Chondrocyte (in vitro differentiated cells): ENCODE measurements at regions not wholly inside any gene's neighbourhood (a gene's known extent, or its start where the extent isn't known, plus 50 kb on each side); places are given as distances from the start of the nearest gene placed in this dataset.
"Not testable (repeated sequence)": the region's sequence is repeated elsewhere in the genome, so short reads cannot be mapped to it uniquely, and the experiment has no call there.

Source experiments
- DNase-seq: peaks from one replicate; pipeline ENCODE4 v3.0.0; 2021; ENCODE audit warnings: mixed read lengths, low spot score
- H3K27ac Mint-ChIP-seq: one replicate; pipeline ENCODE4 v1.8.0; 2021; ENCODE audit warnings: mild to moderate bottlenecking, moderate library complexity, mixed read lengths; ENCODE audit not compliant: unreplicated experiment
- H3K27me3 Mint-ChIP-seq: 2 replicates; pipeline ENCODE4 v1.8.0; 2021; ENCODE audit warnings: low read depth, mixed read lengths
- H3K36me3 Mint-ChIP-seq: 2 replicates; pipeline ENCODE4 v1.8.0; 2021; ENCODE audit warnings: low read depth, mixed read lengths
- H3K4me1 Mint-ChIP-seq: 2 replicates; pipeline ENCODE4 v1.8.0; 2021; ENCODE audit warnings: low read depth, mild to moderate bottlenecking, mixed read lengths
- H3K4me3 Mint-ChIP-seq: one replicate; pipeline ENCODE4 v1.8.0; 2021; ENCODE audit warnings: mild to moderate bottlenecking, moderate library complexity, mixed read lengths; ENCODE audit not compliant: unreplicated experiment
- H3K9me3 Mint-ChIP-seq: 2 replicates; pipeline ENCODE4 v1.8.0; 2021; ENCODE audit warnings: low read depth, mixed read lengths
- TF ChIP-seq, protein P1 (sequence below): fragments of 200-600 bp; sonication (generic); IDR thresholded peaks from 2 replicates; pipeline ENCODE4 v1.5.0; 2021; ENCODE audit warnings: antibody characterized with exemption, mild to moderate bottlenecking, moderate library complexity

DNA sequence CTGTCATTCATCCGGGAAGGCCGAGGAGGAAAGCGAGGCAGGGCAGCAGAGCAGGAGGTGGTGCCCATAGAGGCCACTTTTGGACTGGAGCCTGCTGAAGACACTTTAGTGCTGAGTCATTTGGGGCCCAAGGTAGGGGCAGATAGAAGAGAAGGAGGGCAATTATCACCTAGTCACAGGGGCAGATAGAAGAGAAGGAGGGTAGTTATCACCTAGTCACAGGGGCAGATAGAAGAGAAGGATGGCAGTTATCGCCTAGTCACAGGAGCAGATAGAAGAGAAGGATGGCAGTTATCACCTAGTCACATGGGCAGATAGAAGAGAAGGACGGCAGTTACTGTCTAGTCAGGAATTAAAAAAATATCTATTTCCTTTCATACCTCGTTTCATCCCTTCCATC, 1372.6 kb downstream of the FOXD4L5 start:
- not testable (repeated sequence) for H3K4me1 Mint-ChIP-seq, DNase-seq, H3K36me3 Mint-ChIP-seq, H3K27me3 Mint-ChIP-seq, H3K4me3 Mint-ChIP-seq, H3K27ac Mint-ChIP-seq
- H3K9me3 Mint-ChIP-seq: peaks cover 54% of the 10 kb centered on the region

DNA sequence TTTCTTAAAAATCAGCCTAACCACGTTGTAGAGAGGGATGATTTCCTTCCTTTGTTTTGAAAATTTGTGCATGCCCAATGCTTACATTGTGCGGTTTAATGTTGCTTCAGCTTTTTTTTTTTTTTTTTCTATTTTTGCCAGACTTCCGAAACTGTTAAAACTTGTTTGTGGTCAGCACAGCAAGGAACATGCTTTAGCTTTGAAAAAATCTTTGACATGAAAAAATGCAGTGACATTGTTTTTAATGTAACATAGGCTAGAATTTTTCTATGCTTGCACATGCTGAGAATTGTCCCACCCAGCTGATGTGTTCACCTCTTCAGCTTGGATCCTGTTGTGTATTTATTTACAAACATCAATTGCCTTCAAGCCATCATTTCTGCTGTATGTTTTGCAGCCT, 1375.9 kb downstream of the FOXD4L5 start:
- H3K36me3 Mint-ChIP-seq, DNase-seq, H3K27me3 Mint-ChIP-seq, H3K4me3 Mint-ChIP-seq, H3K4me1 Mint-ChIP-seq, H3K27ac Mint-ChIP-seq: not testable (repeated sequence)
- peaks cover 52% of the 10 kb centered on the region for H3K9me3 Mint-ChIP-seq

DNA sequence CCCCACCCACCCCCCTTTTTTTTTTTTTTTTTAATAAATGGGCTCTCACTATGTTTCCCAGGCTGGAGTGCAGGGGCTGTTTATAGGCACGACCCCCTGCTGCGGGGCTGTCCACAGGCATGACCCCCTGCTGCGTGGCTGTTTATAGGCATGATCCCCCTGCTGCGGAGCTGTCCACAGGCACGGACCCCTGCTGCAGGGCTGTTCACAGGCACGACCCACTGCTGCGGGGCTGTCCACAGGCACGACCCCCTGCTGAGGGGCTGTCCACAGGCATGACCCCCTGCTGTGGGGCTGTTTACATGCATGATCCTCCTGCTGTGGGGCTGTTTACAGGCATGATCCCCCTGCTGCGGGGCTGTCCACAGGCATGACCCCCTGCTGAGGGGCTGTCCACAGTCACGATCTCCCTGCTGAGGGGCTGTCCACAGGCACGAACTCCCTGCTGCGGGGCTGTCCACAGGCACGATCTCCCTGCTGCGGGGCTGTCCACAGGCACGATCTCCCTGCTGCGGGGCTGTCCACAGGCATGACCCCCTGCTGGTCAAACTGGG, 1385.3 kb downstream of the FOXD4L5 start:
- not testable (repeated sequence) for H3K27me3 Mint-ChIP-seq, H3K4me1 Mint-ChIP-seq, H3K4me3 Mint-ChIP-seq, H3K36me3 Mint-ChIP-seq, H3K27ac Mint-ChIP-seq
- peaks cover 44% of the 10 kb centered on the region for H3K9me3 Mint-ChIP-seq
- peak; percentile 81 for DNase-seq

DNA sequence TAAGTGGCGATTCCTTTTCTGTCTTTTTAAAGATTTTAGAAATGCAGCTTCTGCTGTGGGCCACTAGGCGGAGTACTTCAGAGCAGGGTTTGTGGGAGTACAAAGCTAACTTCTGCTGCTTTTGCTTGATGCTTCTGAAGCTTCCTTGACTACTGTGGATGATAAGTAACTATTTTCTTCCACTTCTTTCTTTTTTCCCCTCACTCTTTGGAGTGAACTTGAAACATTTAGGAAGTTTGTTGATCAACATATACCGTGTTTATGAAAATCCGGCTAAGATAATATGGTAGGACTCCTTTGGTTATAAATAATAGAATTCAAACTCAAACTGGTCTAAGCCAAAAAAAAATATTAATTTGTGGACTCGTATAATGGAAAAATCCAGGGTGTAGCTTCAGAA, 1403.6 kb downstream of the FOXD4L5 start:
- not testable (repeated sequence) for H3K4me1 Mint-ChIP-seq, H3K27me3 Mint-ChIP-seq, DNase-seq, H3K4me3 Mint-ChIP-seq, H3K27ac Mint-ChIP-seq, H3K36me3 Mint-ChIP-seq
- H3K9me3 Mint-ChIP-seq: peaks cover 19% of the 10 kb centered on the region

DNA sequence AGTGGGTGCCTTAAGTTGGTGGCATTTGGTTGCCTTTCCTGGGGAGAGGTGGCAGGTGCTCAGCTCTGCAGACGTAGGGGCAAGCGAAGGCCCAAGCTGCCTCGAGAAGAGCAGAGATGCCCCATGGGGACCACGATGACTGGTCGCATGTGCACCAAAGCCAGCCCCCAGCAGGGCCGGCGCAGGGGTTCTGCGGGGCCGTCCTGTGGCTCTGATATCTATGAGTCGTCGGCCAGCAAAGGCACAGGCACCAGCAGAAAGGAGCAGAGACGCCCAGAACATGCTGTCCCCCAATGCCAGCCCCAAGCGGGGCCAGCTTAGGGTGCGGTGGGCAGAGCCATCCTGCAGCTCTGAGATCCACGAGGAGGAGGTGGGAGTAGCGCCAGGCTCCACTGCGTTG, 1408.6 kb downstream of the FOXD4L5 start:
- H3K36me3 Mint-ChIP-seq, H3K4me1 Mint-ChIP-seq, H3K27me3 Mint-ChIP-seq, H3K27ac Mint-ChIP-seq, H3K4me3 Mint-ChIP-seq, DNase-seq: not testable (repeated sequence)
- H3K9me3 Mint-ChIP-seq: peaks cover 11% of the 10 kb centered on the region

DNA sequence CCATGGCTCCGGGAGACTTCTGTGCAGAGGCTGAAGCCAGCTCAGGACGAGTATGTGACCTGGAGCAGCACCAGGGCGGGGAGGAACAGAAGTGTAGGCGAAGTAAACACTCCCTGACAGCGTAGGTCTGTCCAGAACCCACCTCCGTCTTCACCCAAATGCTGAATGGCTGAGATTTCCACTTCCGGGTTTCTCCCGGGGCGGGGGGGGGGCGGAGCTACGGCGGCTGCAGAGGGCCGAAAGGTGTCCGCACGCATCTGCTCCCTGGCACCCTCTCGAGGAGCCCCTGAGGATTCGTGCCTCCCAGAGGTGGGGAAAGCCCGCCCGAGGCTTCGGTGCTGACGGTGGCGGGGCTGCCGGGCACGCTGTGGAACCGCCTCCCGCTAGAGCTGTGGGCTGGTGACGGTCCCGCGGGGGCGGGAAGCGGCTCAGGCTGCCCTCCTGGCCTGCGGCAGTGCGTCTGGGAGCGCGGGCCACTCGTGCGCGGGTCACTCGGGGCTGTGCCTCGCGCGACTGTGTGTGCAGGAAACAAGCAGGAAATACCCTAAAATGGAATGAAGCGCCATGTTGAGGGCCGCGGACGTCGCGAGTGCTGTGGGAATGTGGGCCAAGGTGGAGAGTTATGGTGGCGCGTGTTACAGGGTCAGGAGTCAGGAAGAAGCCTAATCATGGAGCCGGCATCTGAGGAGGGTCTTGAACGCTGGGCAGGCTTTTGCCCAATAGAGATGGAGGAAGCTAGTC, 1425.4 kb downstream of the FOXD4L5 start:
- Mint-ChIP-seq H3K4me3 (no peak overlapping the region), H3K27ac (no peak overlapping the region), H3K36me3 (no peaks in the 10 kb centered on the region), H3K4me1 (no peaks in the 10 kb centered on the region), H3K9me3 (peaks cover 26% of the 10 kb centered on the region), H3K27me3 (no peaks in the 10 kb centered on the region)
- peak; percentile 73 for DNase-seq
- TF ChIP-seq, protein P1, sequence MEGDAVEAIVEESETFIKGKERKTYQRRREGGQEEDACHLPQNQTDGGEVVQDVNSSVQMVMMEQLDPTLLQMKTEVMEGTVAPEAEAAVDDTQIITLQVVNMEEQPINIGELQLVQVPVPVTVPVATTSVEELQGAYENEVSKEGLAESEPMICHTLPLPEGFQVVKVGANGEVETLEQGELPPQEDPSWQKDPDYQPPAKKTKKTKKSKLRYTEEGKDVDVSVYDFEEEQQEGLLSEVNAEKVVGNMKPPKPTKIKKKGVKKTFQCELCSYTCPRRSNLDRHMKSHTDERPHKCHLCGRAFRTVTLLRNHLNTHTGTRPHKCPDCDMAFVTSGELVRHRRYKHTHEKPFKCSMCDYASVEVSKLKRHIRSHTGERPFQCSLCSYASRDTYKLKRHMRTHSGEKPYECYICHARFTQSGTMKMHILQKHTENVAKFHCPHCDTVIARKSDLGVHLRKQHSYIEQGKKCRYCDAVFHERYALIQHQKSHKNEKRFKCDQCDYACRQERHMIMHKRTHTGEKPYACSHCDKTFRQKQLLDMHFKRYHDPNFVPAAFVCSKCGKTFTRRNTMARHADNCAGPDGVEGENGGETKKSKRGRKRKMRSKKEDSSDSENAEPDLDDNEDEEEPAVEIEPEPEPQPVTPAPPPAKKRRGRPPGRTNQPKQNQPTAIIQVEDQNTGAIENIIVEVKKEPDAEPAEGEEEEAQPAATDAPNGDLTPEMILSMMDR: no peak

DNA sequence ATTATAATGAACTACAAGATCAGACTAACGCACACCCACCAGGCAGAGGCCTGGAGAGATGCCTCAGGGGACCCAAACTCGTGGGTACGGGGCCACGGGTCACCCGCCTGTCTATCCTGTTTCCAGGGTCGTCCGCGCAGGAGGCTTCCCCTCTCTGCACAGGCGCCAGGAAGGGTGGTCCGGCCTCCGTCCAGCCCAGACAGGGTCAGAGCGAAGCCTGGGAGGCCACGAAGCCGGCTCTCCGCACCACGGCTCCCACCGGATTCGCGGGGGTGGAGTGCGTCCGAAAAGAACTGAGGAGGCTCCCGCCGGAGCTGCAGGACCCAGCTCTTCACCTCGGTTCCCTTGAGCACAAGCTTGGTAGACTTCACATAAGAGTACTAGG, 1425.9 kb downstream of the FOXD4L5 start:
- not testable (repeated sequence) for H3K4me1 Mint-ChIP-seq, H3K4me3 Mint-ChIP-seq, H3K27me3 Mint-ChIP-seq, H3K27ac Mint-ChIP-seq, H3K36me3 Mint-ChIP-seq
- H3K9me3 Mint-ChIP-seq: peaks cover 32% of the 10 kb centered on the region
- peak; percentile 69 for DNase-seq

DNA sequence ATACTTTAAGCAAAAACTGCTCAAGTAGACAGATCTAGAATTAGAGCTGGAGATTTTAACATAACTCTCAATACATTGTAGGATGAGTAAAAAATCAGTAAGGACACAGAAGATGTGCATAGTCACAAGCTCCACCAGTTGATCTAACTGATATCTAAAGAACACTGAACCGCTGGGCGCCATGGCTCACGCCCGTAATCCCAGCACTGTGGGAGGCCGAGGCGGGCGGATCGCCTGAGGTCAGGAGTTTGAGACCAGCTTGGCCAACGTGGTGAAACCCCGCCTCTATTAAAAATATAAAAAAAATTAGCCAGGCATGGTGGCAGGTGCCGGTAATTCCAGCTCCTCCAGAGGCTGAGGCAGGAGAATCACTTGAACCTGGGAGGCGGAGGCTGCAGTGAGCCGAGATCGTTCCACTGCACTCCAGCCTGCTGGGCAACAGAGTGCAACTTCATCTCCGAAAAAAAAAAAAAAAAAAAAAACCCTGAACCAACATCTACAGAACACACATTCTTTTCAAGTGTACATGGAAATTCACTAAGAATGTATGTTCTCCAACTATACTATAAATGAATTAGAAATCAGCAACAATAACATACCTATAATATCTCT, 1431.8 kb downstream of the FOXD4L5 start:
- not testable (repeated sequence) for DNase-seq, H3K36me3 Mint-ChIP-seq, H3K27ac Mint-ChIP-seq, H3K4me1 Mint-ChIP-seq, H3K4me3 Mint-ChIP-seq, H3K27me3 Mint-ChIP-seq
- H3K9me3 Mint-ChIP-seq: peaks cover 34% of the 10 kb centered on the region

DNA sequence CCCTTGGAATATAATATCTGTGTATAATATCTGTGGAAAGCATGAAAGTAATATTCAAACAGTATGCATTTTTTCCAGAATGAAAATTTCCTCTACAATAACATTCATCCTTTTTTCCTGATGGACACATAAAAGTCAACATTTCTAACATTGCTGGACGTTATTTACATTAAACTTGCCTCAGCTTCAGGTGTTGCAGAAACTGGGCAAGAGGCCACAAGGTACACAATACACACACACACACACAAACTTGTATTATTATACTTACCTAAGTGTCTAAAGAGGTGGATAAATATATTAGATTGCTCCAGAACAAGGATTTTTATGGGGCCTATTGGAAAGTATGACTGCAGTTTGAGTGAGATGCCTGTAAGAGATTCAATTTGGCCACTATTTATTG, 1460.2 kb downstream of the FOXD4L5 start:
- H3K4me1 Mint-ChIP-seq, H3K27me3 Mint-ChIP-seq: not testable (repeated sequence)
- peaks cover 19% of the 10 kb centered on the region for H3K9me3 Mint-ChIP-seq

DNA sequence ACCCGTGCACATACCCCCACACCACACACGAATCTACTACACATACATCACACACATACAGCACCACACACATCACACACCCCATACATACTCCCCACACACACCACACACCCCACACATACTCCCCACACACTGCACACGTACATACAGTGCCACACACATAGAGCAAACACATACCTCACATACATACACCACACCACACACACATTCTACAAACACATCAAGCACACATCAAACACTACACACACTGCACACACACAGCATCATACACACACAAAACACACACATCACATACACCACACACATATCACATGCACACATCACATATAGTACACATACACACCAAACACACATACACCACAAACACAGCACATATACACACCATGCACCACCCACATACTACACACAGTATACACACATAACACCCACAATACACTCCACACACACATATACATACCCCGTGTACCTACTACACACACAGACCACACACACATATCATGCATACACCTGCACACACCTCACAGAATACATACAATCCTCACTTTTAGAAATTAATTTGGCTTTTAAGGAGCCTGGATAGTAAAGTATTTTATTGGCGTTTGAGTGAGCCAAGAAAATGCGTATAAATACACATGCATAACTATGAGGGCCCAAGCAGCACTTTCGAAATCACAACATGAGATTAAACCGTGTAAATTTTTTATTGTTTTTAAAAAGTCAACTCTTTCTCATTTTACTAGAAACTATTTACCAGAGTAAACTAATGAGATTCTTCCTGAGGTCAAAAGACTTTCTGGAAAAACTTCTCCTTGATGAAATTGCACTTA, 1461.4 kb downstream of the FOXD4L5 start:
- not testable (repeated sequence) for H3K27me3 Mint-ChIP-seq, H3K27ac Mint-ChIP-seq, H3K4me1 Mint-ChIP-seq, DNase-seq, H3K36me3 Mint-ChIP-seq, H3K4me3 Mint-ChIP-seq
- peaks cover 14% of the 10 kb centered on the region for H3K9me3 Mint-ChIP-seq

More for the DNA sequence above, 1460.2 kb downstream of the FOXD4L5 start:
- DNase-seq, H3K27ac Mint-ChIP-seq, H3K4me3 Mint-ChIP-seq, H3K36me3 Mint-ChIP-seq: not testable (repeated sequence)

DNA sequence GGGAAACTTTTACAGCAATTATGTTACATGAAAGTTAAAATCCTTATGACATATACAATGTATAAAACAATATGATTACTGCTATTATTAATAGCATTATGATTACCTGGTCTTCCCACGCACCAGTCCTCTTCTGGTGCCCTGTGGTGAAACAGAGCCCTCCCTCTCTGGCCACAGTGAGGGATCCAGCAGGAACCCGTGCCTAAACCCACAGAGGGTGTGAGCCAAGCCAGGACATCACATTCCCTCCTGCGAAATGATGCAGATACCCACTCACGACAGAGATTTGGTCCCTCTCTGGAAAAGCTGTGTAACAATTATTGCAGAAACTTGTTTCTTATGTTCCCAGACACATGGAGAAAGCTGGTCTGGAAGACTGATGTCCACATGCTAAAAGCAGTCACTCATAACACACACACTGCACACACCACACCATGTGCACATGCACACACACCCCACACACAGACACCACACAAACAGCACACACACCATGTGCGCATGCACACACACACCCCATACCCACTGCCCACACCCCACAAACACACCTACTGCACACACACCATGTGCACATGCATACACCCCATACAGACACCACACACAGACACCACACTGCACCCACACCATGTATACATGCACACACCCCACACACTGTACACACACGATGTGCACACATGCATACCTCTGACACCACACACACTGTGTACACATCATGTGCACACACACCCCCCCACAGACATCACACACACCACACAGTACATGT, 1462.2 kb downstream of the FOXD4L5 start:
- peak; percentile 79 for DNase-seq
- H3K4me1 Mint-ChIP-seq, H3K4me3 Mint-ChIP-seq, H3K27me3 Mint-ChIP-seq, H3K36me3 Mint-ChIP-seq, H3K27ac Mint-ChIP-seq: not testable (repeated sequence)
- peaks cover 18% of the 10 kb centered on the region for H3K9me3 Mint-ChIP-seq
